HTR-8/SVneo (cell line): ENCODE measurements at regions not wholly inside any gene's neighbourhood (a gene's known extent, or its start where the extent isn't known, plus 50 kb on each side); places are given as distances from the start of the nearest gene placed in this dataset.
"Not testable (repeated sequence)": the region's sequence is repeated elsewhere in the genome, so short reads cannot be mapped to it uniquely, and the experiment has no call there.

Experiments used
- DNase-seq: peaks from one replicate; pipeline ENCODE4 v3.0.0; 2011; ENCODE audit warnings: low spot score, mixed read lengths; ENCODE audit not compliant: insufficient read length
- FAIRE-seq: peaks from 2 replicates; lab custom pipeline; 2011; peaks lifted over from hg19 to GRCh38; lab: Jason Lieb, UNC

GRCh38 chr10:59464483-59464882, 102.1 kb upstream of the FAM13C start:
- DNase-seq (no peak), FAIRE-seq (no peak)

- FAIRE-seq (no peak), DNase-seq (no peak)
Measured at GRCh38 chr10:59463909-59464308, 101.6 kb upstream of the FAM13C start.

- no peak for DNase-seq
- no peak for FAIRE-seq
Measured at GRCh38 chr10:59460601-59461000, 98.3 kb upstream of the FAM13C start.

- FAIRE-seq, result no peak
- no peak for DNase-seq
Measured at GRCh38 chr10:59456199-59456598, 93.8 kb upstream of the FAM13C start.

- no peak for FAIRE-seq
Measured at GRCh38 chr10:59454171-59454919, 92.0 kb upstream of the FAM13C start.

GRCh38 chr10:59448616-59449015, 86.3 kb upstream of the FAM13C start:
- DNase-seq, result no peak
- no peak for FAIRE-seq

More at GRCh38 chr10:59454171-59454919, 92.0 kb upstream of the FAM13C start:
- no peak for DNase-seq

GRCh38 chr10:59435707-59436106, 73.4 kb upstream of the FAM13C start:
- DNase-seq (no peak), FAIRE-seq (no peak)

GRCh38 chr10:59434463-59435321, 72.3 kb upstream of the FAM13C start:
- DNase-seq (no peak), FAIRE-seq (no peak)

- no peak for FAIRE-seq
- DNase-seq, result no peak
Measured at GRCh38 chr10:59433720-59434428, 71.5 kb upstream of the FAM13C start.

GRCh38 chr10:59432207-59432900, 70.0 kb upstream of the FAM13C start:
- DNase-seq, result no peak
- FAIRE-seq, result peak; percentile 48

GRCh38 chr10:59413795-59414194, 51.4 kb upstream of the FAM13C start:
- DNase-seq, FAIRE-seq: not testable (repeated sequence)
